ENCODE measurements at regions not wholly inside any gene's neighbourhood (a gene's known extent, or its start where the extent isn't known, plus 50 kb on each side); places are given as distances from the start of the nearest gene placed in this dataset.

DNA sequence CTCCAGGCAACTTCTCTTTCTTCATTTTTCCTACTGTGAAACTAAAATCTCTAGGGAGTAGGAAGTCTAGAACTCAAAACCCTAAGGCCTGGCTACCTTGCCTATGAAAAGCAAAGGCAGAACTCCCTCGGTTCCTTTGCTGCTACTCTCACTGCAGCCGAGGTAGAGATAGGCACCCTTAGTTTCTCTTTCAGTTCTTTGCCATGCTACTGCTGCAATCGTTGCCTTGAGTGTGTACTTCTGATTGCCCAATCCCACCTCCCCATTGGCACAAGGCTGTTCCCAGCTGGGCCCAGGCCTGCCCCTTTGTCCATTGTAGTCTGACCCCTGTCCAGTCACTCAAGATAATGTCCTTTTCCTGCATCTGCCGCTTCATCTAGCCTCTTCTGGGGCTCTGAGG is 92.3 kb upstream of the MRPS22 start:
- TF ChIP-seq, protein P1, sequence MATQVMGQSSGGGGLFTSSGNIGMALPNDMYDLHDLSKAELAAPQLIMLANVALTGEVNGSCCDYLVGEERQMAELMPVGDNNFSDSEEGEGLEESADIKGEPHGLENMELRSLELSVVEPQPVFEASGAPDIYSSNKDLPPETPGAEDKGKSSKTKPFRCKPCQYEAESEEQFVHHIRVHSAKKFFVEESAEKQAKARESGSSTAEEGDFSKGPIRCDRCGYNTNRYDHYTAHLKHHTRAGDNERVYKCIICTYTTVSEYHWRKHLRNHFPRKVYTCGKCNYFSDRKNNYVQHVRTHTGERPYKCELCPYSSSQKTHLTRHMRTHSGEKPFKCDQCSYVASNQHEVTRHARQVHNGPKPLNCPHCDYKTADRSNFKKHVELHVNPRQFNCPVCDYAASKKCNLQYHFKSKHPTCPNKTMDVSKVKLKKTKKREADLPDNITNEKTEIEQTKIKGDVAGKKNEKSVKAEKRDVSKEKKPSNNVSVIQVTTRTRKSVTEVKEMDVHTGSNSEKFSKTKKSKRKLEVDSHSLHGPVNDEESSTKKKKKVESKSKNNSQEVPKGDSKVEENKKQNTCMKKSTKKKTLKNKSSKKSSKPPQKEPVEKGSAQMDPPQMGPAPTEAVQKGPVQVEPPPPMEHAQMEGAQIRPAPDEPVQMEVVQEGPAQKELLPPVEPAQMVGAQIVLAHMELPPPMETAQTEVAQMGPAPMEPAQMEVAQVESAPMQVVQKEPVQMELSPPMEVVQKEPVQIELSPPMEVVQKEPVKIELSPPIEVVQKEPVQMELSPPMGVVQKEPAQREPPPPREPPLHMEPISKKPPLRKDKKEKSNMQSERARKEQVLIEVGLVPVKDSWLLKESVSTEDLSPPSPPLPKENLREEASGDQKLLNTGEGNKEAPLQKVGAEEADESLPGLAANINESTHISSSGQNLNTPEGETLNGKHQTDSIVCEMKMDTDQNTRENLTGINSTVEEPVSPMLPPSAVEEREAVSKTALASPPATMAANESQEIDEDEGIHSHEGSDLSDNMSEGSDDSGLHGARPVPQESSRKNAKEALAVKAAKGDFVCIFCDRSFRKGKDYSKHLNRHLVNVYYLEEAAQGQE (IDR thresholded peaks at IDR 0.05; ENCODE audit: low read depth, low read length): no peak
- TF ChIP-seq ZNF24 (IDR thresholded peaks at IDR 0.05) (no peak), MEF2A (IDR thresholded peaks at IDR 0.05; ENCODE audit: insufficient read depth, low read depth, low read length) (no peak), FOS (IDR thresholded peaks at IDR 0.05; ENCODE audit: borderline replicate concordance, extremely low read depth, insufficient read length) (no peak), ZNF207 (IDR thresholded peaks at IDR 0.05; ENCODE audit: borderline replicate concordance) (no peak), ESRRA (IDR thresholded peaks at IDR 0.05; ENCODE audit: low read length) (no peak), RAD21 (IDR thresholded peaks at IDR 0.05; ENCODE audit: insufficient read depth, low read depth, low read length) (no peak), EZH2 (IDR thresholded peaks at IDR 0.05; ENCODE audit: borderline replicate concordance, control insufficient read depth, low read depth, low read length) (no peak), NFYA (IDR thresholded peaks at IDR 0.05; ENCODE audit: borderline replicate concordance, low read depth, low read length) (no peak), JUND (IDR thresholded peaks at IDR 0.05; ENCODE audit: low read depth, low read length) (no peak), CBFB (IDR thresholded peaks at IDR 0.05; ENCODE audit: low read depth) (no peak)
- TF ChIP-seq, protein P2, sequence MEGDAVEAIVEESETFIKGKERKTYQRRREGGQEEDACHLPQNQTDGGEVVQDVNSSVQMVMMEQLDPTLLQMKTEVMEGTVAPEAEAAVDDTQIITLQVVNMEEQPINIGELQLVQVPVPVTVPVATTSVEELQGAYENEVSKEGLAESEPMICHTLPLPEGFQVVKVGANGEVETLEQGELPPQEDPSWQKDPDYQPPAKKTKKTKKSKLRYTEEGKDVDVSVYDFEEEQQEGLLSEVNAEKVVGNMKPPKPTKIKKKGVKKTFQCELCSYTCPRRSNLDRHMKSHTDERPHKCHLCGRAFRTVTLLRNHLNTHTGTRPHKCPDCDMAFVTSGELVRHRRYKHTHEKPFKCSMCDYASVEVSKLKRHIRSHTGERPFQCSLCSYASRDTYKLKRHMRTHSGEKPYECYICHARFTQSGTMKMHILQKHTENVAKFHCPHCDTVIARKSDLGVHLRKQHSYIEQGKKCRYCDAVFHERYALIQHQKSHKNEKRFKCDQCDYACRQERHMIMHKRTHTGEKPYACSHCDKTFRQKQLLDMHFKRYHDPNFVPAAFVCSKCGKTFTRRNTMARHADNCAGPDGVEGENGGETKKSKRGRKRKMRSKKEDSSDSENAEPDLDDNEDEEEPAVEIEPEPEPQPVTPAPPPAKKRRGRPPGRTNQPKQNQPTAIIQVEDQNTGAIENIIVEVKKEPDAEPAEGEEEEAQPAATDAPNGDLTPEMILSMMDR (IDR thresholded peaks at IDR 0.05 in 2 of 3, conservative IDR thresholded peaks at IDR 0.05 in 1 of 3; ENCODE audit: control insufficient read depth in 2 of 3, extremely low read depth in 1 of 3, insufficient read depth in 1 of 3, low read depth in 3 of 3, low read length in 3 of 3): no peak
- TF ChIP-seq, protein P3, sequence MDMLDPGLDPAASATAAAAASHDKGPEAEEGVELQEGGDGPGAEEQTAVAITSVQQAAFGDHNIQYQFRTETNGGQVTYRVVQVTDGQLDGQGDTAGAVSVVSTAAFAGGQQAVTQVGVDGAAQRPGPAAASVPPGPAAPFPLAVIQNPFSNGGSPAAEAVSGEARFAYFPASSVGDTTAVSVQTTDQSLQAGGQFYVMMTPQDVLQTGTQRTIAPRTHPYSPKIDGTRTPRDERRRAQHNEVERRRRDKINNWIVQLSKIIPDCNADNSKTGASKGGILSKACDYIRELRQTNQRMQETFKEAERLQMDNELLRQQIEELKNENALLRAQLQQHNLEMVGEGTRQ (IDR thresholded peaks at IDR 0.05; ENCODE audit: borderline replicate concordance, low read depth, low read length): no peak

Data from GM12878 (cell line).